ENCODE measurements at regions not wholly inside any gene's neighbourhood (a gene's known extent, or its start where the extent isn't known, plus 50 kb on each side); places are given as distances from the start of the nearest gene placed in this dataset.

DNA sequence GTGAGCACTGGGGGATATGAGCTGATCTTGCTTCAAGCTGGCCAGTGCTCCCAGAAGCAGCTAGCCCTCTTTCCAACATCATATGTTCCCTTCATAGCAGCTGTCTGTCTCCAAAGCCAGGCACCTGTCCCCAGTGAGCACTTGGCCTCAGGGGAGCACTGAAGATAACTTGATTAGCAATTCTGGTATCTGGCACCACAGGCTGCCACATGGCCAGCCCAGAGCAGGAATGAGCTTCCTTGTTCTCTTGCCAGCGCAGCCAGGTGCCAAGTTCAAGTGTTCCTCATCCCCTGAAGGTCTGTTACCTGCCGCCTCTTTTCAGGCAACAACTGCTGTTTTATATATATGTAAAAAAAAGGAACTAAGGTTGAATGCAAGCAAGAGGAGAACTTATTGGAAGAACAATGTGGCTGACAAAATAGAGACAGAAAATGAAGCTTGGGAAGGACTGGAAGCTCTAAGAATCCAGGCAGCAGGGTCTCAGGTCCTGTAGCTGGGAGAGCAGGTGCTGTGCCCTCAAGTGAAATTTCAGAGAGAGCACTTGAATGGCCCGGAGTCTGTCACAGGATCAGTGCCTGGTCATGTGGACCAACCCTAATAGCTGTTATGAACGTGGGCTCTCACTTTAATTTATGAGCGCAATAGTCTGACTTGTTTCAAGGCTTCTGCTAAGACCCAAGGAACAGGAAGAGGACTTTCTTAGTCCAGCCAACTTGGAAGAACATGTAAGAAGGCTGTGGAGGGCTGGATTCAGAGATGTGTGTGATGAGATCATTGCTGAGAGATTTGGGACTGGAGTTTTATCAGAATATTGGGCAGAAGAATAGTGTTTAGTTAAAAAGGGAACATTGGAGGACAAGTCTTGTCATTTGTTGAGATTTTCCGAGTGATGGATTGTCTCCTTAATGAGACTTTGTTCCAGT is 267.2 kb downstream of the GLRX3 start:
- DNase-seq (ENCODE audit: low read depth): no peak

DNA sequence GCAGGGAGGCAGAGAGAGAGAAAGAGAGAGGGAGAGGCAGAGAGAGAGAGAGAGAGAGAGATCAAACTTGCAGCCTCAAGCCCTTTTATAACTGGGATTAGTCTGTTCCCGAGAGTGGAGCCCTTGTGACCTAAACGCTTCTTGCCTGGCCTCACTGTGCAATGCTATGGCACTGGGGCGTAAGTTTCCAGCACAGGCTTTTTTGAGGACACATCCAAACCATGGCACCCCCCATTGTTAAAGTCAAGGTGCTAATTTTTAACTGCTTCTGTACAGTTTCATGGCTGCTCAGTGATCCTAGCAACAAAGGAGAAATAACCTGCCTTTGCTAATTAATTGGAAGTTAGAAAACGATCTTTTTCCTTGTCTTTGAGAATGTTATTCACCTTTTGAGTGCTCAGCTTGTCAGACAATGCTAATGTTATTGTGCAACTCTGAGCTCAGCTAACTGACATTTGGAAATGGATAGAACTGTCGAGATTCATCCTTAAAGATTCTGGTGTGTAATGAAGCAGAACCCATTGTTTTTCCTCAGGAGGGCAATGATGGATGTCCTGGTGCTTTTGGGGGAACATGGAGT is 268.4 kb downstream of the GLRX3 start:
- no peak for DNase-seq (ENCODE audit: low read depth)

DNA sequence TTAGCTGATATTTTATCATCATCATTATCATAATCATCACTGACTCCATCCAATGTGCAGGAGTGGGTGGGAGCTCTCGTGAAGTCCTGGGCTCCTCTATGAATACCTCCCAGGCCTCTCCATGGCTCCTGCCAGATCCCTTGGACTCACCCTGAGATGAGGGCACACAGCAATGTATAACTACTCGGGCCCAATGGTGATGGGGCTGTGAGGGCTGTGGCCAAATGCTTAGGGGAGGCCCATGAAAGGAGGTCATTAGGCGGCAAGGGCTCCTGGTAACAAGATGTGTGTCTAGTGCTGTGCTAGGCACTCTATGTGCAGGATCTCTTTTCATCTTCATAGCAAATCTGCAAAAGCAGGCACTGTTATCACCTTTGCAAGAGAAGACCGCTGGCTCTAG is 270.9 kb downstream of the GLRX3 start:
- DNase-seq (ENCODE audit: low read depth): no peak

DNA sequence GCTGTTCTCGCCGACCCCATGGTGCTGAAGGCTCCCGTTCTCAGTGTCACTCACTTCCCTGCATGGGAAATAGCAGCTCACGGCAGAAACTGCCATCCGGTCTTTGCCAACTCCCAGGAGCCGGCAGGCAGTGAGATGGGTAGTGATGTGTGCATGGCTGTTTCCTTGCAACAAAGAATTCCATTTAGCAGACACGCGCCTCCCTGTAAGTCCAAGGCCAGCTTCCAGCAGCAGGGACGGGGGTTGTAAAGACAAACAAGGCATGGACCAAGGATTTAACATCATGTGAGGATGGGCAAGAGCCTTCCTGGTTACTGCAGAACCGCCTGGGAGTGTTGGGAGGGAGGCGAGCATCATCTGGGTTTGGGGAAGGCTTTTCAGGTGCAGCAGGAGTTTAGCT is 273.1 kb downstream of the GLRX3 start:
- no peak for DNase-seq (ENCODE audit: low read depth)

DNA sequence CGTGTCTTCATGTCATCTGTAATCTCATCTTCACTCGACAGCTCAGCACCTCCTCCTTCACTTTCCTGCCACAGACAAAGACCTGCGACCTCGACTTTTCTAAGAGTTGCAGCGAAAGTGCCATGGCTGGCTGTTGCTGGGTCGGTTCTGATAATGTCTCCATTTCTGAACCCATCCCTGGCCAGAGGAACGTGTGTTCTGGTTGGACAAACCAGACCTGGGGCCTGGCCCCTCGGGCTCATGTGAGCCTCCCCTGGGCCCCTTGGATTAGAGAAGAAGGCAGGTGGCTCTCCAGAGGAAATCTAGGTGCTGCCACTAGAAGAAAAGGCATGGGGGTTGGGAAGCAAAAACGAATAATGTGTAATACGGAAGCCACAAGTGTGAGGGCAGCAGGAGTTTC is 273.7 kb downstream of the GLRX3 start:
- DNase-seq (ENCODE audit: low read depth): no peak

DNA sequence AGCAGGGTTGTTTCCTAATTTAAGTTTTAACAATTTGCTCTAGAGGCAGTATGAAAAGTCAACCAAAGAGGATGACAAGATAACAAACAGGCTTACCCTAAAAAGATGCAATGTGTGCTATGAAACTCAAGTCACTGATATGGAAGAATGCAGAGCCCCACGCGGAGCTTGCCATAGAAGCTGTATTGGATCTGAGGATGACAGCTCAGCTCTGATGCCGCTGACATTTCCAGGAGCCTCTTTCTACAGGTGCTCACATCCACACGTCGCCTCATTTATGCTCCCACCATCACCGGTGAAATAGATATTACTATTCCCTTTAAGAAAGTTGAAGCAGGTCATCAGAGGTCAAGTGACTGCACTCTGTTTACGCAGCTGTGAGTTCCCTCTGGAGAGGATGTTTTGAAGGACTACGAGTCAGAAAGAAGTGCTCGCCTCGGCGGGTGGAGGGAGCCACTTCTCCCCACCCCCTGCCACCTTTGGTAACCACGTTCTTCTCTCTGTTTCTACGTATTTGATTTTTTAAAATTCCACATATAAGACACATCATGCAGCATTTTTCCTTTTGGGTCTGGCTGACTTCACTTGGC is 275.4 kb downstream of the GLRX3 start:
- no peak for DNase-seq (ENCODE audit: low read depth)

DNA sequence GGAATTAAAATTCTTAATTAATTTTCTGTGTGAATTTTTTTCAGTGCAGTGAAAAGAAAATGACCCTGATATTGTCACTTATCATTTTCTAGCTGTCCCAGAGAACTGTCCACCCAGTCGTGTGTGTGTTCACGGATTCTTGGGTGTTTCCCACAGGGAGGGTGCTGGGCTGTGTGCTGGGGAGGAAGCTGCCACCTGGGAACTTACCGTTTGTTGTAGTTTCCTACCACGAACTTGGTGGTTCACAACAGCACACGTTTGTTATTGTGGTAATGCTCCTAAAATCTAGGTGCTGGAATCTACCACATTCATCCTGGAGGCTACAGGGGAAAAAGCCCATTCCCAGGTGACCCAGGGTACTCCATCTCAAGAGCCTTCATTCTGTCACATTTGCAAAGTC is 276.1 kb downstream of the GLRX3 start:
- DNase-seq (ENCODE audit: low read depth): no peak

DNA sequence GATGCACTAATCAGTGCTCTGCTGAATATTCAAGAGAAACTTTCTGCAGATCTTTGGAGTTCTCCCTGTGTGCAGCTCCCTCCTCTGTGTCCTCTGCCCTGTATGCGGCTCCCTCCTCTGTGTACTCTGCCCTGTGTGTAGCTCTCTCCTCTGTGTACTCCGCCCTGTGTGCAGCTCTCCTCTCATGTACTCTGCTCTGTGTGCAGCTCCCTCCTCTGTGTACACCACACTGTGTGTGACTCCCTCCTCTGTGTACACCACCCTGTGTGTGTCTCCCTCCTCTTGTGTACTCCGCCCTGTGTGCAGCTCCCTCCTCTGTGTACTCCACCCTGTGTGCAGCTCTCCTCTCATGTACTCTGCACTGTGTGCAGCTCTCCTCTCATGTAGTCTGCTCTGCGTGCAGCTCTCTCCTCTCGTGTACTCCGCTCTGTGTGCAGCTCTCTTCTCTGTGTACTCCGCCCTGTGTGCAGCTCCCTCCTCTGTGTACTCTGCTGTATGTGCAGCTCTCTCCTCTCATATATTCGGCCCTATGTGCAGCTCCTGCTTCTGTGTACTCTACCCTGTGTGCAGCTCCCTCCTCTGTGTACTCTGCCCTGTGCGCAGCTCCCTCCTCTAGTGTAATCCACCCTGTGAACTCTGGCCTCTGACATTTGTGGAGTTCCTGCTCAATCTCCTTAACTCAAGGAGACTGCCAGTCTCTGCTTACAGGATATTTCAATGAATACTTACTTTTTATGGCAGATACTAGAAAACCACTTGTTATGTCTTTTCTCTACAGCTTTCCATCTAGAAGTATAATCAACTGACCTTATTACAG is 280.4 kb downstream of the GLRX3 start:
- DNase-seq (ENCODE audit: low read depth): no peak

DNA sequence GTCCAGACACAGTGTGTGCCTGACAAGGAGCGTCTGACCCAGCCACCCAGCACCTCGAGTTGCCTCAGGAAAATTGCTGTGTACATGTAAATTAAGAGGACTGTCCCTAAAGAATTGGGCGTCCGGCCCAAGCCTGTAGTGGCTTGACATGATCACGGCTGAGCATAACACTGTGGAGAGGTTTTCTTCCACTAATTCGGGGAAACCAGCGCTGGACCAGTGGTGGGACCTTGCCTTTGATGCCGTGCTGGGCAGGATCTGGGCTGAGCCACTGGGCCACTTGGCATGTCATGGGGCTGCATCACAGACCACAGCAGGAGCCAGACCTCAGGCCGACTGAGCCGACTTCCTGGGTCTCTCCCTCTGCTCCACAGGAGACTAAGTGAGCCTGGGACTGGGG is 282.5 kb downstream of the GLRX3 start:
- DNase-seq (ENCODE audit: low read depth): no peak

DNA sequence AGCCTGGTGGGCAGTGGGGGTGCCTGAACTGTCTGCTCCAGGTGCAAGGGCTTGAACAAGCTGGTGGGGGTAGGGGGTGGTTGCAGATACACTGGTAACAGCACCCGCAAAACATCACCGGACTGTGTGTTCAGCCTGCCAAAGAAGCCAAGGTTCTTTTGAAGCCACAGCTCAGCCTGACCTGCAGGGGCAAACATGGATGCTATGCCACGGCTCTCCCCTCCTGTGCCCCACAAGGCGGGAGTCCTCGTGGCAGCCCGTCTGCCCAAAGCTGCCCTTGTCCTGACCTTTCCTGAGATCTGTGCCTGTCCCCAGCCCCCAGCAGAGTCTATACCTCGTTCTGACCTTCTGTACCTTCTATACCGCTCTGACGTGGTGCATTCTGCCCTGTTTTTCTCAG is 285.7 kb downstream of the GLRX3 start:
- DNase-seq (ENCODE audit: low read depth): no peak

DNA sequence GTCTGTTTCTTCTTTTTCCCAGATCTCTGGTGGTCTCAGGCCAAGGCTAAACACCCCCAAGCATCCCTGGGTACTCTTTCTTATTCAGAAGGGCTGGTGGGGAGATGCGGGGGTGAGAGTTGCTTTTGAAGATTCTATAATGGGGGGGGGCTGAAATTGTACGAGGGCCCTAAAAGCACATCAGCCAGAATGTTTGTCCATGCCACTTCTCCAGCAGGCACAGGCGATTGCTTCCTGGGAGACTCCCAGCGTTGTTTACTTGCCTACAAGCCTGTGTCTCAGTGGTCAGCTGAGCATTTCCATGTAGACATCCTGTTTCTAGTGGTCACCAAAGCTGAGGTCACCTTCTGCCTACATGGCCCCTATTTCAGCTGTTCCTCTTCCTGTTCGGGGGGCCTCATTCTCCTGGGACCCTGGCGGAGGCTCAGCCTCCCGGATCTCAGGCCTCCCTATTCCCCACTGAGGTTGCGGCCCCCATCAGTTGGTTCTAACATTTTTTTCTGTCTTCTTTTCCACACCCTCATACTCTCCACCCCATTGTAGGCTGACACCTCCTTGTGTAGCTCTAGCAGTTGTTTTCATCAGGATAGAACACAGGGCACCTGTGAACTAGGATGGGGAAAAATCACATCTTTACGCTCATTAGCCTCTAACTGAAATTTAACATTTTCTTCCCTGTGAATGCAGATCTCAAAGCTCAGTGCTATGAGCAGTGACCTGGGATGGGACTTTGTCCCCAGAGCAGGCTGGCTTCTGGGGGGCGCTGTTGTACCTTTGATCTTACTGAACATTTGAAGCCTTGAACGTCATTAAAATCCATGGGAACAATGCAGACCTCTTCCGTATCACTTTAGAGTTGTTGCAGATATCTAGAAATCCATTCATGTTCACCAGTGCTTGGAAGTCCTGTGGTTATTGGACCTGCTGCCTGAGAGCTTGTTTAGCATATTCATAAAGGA is 286.5 kb downstream of the GLRX3 start:
- DNase-seq (ENCODE audit: low read depth): no peak

DNA sequence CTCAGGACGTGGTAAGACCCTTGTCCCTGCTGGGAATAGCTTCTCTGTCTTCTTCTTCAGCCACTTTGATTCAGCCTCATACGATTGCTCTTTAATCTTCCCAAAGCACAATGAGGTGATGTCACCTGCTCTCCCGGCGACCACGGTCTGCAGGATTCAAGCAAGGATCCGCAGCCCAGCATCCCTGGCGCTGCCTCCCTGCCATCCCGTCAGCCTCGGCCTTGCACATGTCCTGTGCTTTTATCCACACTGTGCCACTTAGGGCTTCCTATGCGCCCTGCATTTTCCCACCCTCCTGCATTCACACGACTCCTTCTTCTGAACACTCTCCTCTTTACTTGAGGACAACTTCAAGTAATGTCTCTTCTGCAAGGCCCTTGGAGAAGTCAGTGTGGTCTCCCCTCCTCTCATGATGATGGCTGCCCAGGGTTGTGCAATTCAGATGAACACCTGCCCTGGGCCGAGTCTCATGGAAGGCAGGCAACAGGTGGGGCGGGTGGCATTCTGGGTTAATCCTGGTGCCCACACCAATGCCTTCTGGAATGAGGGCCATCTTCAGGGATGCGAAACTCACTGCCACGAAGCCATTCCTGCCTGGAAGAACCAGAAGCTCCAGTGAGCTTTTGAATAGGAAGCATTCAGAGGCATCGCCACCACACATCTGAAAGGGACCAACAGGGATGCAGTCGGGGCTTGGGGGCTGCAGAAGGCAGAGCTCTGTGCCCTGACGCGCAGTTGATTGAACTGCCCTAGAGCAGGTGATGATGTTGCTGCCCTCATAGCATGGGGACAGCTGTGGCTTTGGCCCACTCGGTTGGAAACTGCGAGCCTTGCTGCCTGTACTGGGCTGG is 287.5 kb downstream of the GLRX3 start:
- DNase-seq (ENCODE audit: low read depth): no peak

DNA sequence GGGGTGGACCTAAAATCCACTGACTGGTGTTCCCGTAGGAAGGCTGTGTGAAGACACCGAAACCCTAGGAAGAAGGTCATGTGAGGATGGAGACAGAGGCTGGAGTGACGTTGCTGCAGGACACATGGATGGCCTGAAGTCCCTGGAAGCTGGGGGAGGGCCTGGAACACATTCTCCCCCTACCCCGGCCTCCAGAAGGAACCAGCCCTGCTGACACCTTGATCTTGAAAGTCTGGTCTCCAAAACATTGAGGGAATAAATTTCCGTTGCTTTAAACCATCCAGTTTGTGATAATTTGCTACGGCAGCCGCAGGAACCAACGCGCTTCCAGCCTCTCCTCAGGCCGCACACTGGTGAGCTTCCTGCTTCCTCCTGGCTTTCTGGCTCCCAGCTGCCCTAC is 288.2 kb downstream of the GLRX3 start:
- no peak for DNase-seq (ENCODE audit: low read depth)

DNA sequence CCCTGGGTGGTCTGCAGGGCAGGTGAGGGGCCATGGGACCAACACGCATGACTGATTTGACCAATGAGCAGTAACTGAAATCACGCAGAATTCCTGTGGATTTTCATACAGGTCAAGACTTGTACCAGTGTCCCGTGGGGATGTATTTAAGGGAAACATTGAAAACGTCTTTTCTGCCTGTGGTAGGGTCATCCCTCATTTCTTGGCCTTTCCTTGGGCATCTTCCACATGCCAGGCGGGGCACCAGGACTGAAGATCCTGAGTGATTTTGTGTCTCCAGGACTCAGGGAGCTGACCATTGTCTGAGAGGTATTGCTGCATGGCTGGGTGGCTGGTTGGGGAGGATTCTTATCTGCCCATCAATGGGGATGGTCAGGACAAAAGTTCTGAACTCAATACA is 289.0 kb downstream of the GLRX3 start:
- DNase-seq (ENCODE audit: low read depth): no peak

DNA sequence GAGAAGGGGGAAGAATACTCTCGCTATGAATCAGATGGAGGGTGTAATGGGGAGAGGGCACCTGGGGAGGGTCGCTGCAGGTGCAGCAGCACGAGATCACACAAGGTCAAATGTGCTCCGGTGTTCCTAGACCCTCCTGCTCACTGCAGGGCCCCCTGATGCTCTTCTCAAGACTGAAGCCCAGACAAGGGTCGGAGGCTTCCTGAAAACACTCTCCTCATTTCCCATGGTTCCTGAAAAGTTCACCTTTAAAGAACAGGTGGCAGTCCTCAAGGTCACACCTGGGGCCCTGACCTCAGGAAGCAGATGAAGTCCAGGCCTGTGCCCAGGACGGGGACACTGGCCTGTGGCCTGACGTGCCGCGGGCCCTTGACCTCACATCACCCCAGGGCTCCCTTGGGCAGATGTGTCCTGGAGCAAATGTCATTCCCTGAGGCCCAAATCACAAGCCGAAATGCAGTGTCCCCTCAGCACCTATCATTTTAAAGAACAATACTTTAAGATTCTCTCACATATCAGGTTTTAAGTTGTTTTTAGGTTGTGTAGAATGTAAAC is 289.8 kb downstream of the GLRX3 start:
- DNase-seq (ENCODE audit: low read depth): no peak

DNA sequence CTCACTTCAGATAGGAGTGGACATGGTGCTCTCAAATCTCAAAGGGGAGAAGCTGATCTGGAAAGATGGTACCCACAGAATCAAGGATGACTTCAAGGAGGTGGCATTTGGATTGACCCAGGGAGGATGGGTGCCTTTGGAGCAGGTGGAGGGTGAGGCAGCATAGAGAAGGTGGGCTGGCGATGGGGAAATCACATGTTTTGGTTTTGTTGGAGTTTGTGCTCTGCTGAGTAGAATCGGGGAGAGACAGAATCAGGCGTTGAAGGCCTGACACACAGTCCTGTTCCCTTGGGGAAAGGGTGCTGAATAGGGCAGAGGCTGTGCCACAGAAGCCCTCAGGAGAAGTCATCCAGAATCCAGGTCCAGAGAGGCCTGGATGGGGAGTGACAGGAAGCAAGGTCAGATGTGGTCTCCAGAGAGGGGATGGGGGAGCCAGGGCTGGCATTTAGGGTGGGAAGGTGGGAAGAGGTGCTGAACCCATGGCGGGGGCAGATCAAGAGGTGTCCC is 291.1 kb downstream of the GLRX3 start:
- no peak for DNase-seq (ENCODE audit: low read depth)

DNA sequence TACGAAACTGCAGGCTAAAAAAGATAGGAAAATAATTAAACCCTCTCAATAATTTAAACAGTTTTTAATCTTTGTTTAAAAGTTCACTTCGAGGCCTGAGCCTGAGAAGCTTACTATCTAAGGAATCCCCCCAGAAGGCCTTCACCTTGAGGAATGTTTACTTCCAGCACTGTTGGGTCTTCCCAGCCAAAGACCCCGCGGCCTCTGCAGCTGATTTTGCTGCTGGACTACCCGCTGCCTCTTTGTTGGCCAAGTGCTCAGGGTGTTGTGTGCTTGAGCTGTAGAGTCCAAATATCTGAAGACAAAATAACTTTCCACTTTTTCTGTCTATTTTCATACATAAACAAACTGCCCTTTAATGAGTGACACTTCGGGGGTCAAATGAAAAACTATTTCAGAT is 292.7 kb downstream of the GLRX3 start:
- DNase-seq (ENCODE audit: low read depth): no peak

DNA sequence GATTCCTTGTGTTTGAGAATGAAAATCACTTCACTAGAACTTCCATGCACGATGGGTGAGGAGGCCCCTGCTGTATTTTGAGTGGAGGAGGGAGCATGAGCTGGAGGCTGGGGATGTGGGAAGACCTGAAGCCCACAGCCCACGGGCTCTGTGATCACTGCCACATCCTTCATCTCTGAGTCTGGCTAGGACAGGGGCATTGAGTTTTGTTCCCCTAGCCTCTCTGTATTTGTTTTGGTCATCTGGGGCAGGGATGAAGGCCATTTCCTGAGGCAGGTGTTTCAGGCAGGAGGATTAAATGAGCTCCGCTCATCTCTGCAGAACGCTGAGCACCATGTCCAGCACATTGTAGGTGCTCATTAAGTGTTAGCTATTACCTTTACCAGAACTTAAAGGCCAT is 293.6 kb downstream of the GLRX3 start:
- DNase-seq (ENCODE audit: low read depth): no peak

DNA sequence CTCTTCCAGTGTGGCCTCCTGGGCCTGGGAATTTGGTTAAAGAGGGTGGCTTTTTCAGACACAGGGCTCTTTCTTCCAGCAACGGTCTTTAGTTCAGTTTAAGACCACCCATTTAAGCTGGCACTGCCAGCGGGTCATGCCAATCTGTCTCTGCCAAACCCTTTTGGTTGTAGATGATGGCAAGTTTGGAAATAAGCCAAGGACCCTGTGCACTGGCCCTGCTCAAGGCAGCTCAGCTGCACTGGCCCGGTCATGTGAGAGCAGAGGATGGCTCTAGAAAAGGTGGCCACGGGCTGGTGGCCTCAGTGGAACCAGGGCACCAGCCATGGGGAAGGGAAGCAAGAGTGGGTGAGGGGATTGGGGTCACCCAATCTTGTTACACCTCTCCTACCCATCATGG is 294.1 kb downstream of the GLRX3 start:
- DNase-seq (ENCODE audit: low read depth): no peak
